ENCODE measurements at regions not wholly inside any gene's neighbourhood (a gene's known extent, or its start where the extent isn't known, plus 50 kb on each side); places are given as distances from the start of the nearest gene placed in this dataset.
"Not testable (repeated sequence)": the region's sequence is repeated elsewhere in the genome, so short reads cannot be mapped to it uniquely, and the experiment has no call there.

DNA sequence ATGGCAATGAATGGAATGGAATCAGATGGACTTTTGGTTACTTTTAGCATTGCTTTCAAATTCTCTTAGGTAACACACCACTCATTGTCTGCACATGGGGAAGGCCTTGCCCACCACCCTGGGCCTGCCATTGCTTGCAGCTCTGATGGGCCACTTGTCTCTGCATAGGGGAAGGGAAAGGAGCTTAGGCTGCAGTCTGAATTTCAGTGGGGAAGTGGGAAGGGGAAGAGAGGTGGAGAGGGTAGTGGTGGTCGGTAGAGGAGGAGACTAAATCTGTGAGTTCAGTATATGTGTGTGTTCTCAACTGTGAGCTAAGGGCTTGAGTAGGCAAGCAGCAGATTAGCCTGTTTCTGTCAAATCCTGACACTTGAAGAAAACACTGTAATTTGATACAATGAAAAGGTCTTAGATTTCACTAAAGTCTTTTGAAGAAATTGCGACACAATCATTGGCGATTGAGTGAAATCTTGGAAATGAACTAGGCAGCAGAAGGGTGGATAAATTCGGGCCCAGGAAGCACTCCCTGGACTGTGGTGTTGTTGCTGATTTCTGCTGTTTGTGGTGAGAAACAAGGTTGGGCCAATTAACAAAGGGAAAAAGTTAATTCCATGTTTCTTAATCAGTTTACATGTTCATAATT is 80.6 kb downstream of the OTOR start:
- H3K4me3 ChIP-seq (ENCODE audit: low read depth, low read length): no peak overlapping the region
- no peak for DNase-seq (ENCODE audit: low read depth, low spot score)
- in situ Hi-C loops (cut with HindIII; ENCODE audit: low sequenced_read_pairs): no loop called here
- TF ChIP-seq, protein P1, sequence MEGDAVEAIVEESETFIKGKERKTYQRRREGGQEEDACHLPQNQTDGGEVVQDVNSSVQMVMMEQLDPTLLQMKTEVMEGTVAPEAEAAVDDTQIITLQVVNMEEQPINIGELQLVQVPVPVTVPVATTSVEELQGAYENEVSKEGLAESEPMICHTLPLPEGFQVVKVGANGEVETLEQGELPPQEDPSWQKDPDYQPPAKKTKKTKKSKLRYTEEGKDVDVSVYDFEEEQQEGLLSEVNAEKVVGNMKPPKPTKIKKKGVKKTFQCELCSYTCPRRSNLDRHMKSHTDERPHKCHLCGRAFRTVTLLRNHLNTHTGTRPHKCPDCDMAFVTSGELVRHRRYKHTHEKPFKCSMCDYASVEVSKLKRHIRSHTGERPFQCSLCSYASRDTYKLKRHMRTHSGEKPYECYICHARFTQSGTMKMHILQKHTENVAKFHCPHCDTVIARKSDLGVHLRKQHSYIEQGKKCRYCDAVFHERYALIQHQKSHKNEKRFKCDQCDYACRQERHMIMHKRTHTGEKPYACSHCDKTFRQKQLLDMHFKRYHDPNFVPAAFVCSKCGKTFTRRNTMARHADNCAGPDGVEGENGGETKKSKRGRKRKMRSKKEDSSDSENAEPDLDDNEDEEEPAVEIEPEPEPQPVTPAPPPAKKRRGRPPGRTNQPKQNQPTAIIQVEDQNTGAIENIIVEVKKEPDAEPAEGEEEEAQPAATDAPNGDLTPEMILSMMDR (IDR thresholded peaks at IDR 0.05; ENCODE audit: low read depth, low read length): no peak

DNA sequence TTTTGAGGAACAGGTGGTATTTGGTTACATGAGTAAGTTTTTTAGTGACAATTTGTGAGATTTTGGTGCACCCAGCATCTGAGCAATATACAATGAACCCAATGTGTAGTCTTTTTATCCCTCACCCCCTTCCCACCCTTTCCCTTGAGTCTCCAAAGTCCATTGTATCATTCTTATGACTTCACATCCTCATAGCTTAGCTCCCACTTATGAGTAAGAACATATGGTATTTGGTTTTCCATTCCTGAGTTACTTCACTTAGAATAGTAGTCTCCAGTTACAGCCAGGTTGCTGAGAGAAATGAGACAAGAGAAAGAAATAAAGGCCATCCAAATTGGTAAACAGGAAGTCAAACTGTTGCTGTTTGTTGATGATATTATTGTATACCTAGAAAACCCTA is 87.5 kb downstream of the OTOR start:
- H3K4me3 ChIP-seq (ENCODE audit: low read depth, low read length); in situ Hi-C loops (cut with HindIII; ENCODE audit: low sequenced_read_pairs); DNase-seq (ENCODE audit: low read depth, low spot score): not testable (repeated sequence)

DNA sequence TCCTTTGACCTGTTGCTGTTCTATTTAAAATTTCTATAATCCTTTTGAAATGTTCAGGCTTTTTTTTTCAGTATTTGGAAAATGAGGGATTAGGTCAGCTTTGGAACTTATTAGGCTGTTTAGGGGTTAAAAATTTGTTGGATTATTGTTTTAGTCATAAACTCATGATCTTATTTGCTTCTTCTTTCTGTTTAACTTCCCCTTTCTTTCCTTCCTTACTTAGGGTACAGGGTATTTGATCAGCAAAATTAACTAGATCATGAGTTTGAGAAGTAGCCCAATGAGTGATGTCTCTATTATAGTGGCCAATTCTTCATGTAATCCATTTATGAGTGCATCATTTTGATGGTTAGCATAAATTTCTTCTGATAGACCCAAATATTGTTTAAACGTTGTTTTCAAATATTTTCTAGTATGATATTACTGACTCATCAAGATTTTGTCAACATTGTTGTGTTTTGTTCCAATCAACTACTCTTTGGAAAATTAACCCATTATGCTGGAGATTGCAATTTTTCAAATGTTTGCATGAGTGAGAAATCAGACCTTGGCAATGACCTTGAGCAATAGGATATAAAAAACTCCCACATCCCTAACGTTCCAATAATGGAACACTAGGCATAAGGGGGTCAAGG is 94.4 kb downstream of the OTOR start:
- no peak overlapping the region for H3K4me3 ChIP-seq (ENCODE audit: low read depth, low read length)
- DNase-seq (ENCODE audit: low read depth, low spot score): no peak
- in situ Hi-C loops (cut with HindIII; ENCODE audit: low sequenced_read_pairs): no loop called here
- TF ChIP-seq, protein P1 (IDR thresholded peaks at IDR 0.05; ENCODE audit: low read depth, low read length): no peak

DNA sequence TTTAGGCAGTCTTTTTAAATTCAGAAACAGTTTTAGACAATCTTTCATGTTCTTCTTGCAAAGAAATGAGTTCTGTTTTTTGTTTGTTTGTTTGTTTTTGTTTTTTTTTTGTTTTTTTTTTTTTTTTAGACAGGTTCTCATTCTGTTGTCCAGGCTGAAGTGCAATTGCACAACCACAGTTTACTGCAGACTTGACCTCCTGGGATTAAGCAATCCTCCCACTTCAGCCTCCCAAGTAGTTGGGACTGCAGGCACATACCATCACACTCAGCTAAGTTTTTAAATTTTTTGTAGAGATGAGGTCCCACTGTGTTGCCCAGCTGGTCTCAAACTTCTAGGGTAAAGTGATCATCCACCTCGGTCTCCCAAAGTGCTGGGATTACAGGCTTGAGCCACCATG is 96.2 kb downstream of the OTOR start:
- H3K4me3 ChIP-seq (ENCODE audit: low read depth, low read length): no peak overlapping the region
- in situ Hi-C loops (cut with HindIII; ENCODE audit: low sequenced_read_pairs): no loop called here
- no peak for DNase-seq (ENCODE audit: low read depth, low spot score)
- TF ChIP-seq, protein P1 (IDR thresholded peaks at IDR 0.05; ENCODE audit: low read depth, low read length): no peak

DNA sequence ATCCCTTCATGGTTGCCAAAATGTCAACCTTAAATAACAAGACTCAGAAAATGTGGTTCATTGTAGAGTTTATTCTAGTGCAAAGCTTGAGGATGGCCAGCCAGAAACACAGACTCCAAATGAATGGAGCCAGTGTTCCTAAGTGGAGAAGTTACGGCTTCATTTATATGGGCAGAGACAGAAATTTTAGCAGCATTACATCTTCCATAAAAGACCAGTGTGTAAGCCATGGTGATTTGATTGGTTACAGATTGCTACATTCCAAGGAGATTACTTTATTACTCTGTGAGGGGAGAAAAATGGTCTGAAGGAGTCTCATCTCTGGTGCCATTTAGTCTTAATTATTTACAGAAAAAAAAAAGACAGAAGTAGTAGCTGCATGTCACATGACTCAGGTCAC is 97.8 kb downstream of the OTOR start:
- TF ChIP-seq, protein P1 (IDR thresholded peaks at IDR 0.05; ENCODE audit: low read depth, low read length): no peak
- in situ Hi-C loops (cut with HindIII; ENCODE audit: low sequenced_read_pairs): no loop called here
- H3K4me3 ChIP-seq (ENCODE audit: low read depth, low read length): no peak overlapping the region
- DNase-seq (ENCODE audit: low read depth, low spot score): no peak

DNA sequence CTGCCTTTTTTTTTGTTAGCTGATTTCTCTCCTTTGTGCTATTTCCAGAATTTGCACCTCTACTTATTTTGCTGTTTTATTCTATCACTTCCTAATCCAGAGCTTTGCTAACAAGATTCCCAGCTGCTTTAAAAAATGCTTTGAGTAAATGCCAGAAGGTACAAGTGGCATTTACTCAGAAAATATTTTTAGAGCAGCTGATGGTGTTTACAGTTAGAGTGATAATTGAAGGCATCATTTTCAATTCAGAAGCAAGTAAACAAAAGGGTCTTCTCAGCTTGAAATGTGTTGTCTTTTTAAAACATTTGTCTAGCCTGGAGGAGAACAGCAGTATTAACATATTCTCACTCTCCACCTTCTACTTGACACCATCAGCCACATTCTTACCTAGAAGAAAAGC is 99.9 kb downstream of the OTOR start:
- TF ChIP-seq, protein P1 (IDR thresholded peaks at IDR 0.05; ENCODE audit: low read depth, low read length): no peak

DNA sequence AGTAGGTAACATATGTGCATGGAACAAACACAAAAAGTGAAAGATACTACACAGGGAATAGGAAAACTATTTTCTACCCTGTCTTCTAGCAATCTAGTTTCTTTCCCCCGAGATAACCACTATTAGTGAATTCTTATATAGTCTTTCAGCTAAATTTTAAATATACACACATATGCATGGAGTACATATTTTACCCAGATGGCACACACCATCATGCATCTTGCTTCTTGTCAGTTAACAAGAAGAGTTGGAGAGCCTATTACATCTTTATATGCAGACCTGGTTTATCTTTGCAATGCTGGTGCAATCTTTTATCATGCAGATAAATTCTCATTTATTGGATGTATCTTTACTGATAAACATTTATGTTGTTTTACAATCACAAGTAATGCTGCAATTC is 100.4 kb downstream of the OTOR start:
- TF ChIP-seq, protein P1 (IDR thresholded peaks at IDR 0.05; ENCODE audit: low read depth, low read length): no peak
- in situ Hi-C loops (cut with HindIII; ENCODE audit: low sequenced_read_pairs): no loop called here
- DNase-seq (ENCODE audit: low read depth, low spot score): no peak
- no peak overlapping the region for H3K4me3 ChIP-seq (ENCODE audit: low read depth, low read length)

More for the DNA sequence above, 99.9 kb downstream of the OTOR start:
- DNase-seq (ENCODE audit: low read depth, low spot score): no peak
- in situ Hi-C loops (cut with HindIII; ENCODE audit: low sequenced_read_pairs): no loop called here
- H3K4me3 ChIP-seq (ENCODE audit: low read depth, low read length): no peak overlapping the region
